GM19239 (cell line): ENCODE measurements at regions not wholly inside any gene's neighbourhood (a gene's known extent, or its start where the extent isn't known, plus 50 kb on each side); places are given as distances from the start of the nearest gene placed in this dataset.

Experiments
- DNase-seq: peaks from one replicate; pipeline ENCODE4 v3.0.0; 2011; ENCODE audit warnings: low spot score; ENCODE audit not compliant: insufficient read length
- FAIRE-seq: peaks from 2 replicates; lab custom pipeline; 2011; peaks lifted over from hg19 to GRCh38; lab: Jason Lieb, UNC

GRCh38 chr6:110033101-110033500, 55.0 kb downstream of the GPR6 start:
- DNase-seq (no peak), FAIRE-seq (no peak)

- DNase-seq (no peak), FAIRE-seq (no peak)
Measured at GRCh38 chr6:110033749-110034666, 55.9 kb downstream of the GPR6 start.

GRCh38 chr6:110034667-110035036, 56.5 kb downstream of the GPR6 start:
- DNase-seq: no peak

GRCh38 chr6:110035321-110035720, 57.2 kb downstream of the GPR6 start:
- FAIRE-seq (no peak), DNase-seq (no peak)

More at GRCh38 chr6:110034667-110035036, 56.5 kb downstream of the GPR6 start:
- FAIRE-seq: no peak

GRCh38 chr6:110036408-110037302, 58.5 kb downstream of the GPR6 start:
- FAIRE-seq (no peak), DNase-seq (no peak)

GRCh38 chr6:110037726-110038295, 59.7 kb downstream of the GPR6 start:
- FAIRE-seq: no peak
- no peak for DNase-seq

GRCh38 chr6:110039364-110039980, 61.4 kb downstream of the GPR6 start:
- peak; percentile 67 for DNase-seq
- FAIRE-seq: peak; percentile 96

- no peak for FAIRE-seq
- DNase-seq: no peak
Measured at GRCh38 chr6:110039981-110040383, 61.9 kb downstream of the GPR6 start.

- DNase-seq (no peak), FAIRE-seq (no peak)
Measured at GRCh38 chr6:110040716-110041115, 62.6 kb downstream of the GPR6 start.

- no peak for FAIRE-seq
- no peak for DNase-seq
Measured at GRCh38 chr6:110041126-110041525, 63.0 kb downstream of the GPR6 start.

- FAIRE-seq (no peak), DNase-seq (no peak)
Measured at GRCh38 chr6:110041830-110042229, 63.7 kb downstream of the GPR6 start.

GRCh38 chr6:110042670-110043296, 64.7 kb downstream of the GPR6 start:
- no peak for DNase-seq
- no peak for FAIRE-seq

- no peak for DNase-seq
- no peak for FAIRE-seq
Measured at GRCh38 chr6:110043366-110043994, 65.4 kb downstream of the GPR6 start.

GRCh38 chr6:110044096-110044495, 66.0 kb downstream of the GPR6 start:
- DNase-seq: no peak
- no peak for FAIRE-seq

GRCh38 chr6:110044622-110045021, 66.5 kb downstream of the GPR6 start:
- DNase-seq: no peak
- no peak for FAIRE-seq

- no peak for DNase-seq
- FAIRE-seq: no peak
Measured at GRCh38 chr6:110048221-110048875, 70.2 kb downstream of the GPR6 start.

- FAIRE-seq (no peak), DNase-seq (no peak)
Measured at GRCh38 chr6:110049696-110050439, 71.8 kb downstream of the GPR6 start.
